ENCODE measurements at regions not wholly inside any gene's neighbourhood (a gene's known extent, or its start where the extent isn't known, plus 50 kb on each side); places are given as distances from the start of the nearest gene placed in this dataset.

GRCh38 chr10:78973901-78974616 lies 94.7 kb upstream of the ZMIZ1 start:
- Histone ChIP-seq H3K27ac (peak overlapping the region; percentile 94 to 99 (median 96)), H3K4me1 (peaks cover 12 to 45% (median 31%) of the 10 kb centered on the region in 9 donors), H3K9me3 (no peaks in the 10 kb centered on the region), H3K36me3 (no peaks in the 10 kb centered on the region), H3K4me3 (peak overlapping the region; percentile 15 to 60 (median 55)), H3K27me3 (no peaks in the 10 kb centered on the region)
- TF ChIP-seq CTCF (IDR thresholded peaks at IDR 0.05) = peak in 5 of 9 donors; percentile 24 to 48 (median 31)
- intact Hi-C loops (cut with DNase I) = loop anchor here in 9 of 10 donors (1.0 to 10.0 kb wide), 9 partner anchors 91 to 223 kb away; partner anchors contain the start of gene ZMIZ1 (in 5 of the 9)
- peak; percentile 17 to 67 (median 52) for ATAC-seq
- WGBS, 2 donors = 1 to 2% methylated on average over 41 to 42 of the region's 42 CpGs
- DNase-seq = peak; percentile 79 to 87

DNA sequence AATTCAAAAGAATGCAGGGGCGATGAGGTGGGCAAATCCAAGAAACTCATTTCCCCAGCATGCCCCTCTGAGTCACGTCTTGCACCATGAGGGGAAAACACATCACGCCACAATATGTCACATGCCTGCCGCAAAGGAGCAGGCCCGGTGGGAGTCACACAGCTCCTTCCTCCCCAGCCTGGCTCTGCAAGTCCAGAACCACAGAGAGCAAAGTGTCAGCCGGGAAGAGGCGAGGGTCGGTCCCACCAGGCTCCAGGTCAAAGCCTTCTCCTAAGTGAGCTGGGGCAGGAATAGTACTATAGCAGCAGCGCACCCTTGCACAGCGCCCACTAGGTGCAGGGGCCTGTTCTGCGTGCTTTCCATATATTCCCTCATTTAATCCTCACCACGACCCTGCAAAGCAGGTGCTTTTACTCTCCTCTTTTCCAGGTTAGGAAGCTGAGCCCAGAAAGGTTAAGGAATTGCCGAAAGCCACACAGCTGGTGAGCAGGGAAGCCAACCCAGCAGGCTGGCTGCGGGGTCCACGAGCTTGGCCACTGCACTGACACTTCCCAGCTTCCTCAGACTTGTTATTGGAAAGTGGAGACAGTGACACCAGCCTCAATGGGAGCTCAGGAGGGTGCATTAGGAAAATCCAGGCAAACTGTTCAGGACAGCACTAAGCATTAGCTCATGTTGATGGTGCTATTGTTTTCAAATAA lies 94.0 kb upstream of the ZMIZ1 start:
- Histone ChIP-seq H3K27me3 (no peaks in the 10 kb centered on the region), H3K4me3 (peak overlapping the region in 7 of 10 donors; percentile 49 to 60 (median 57)), H3K9me3 (no peaks in the 10 kb centered on the region), H3K27ac (peak overlapping the region; percentile 94 to 99 (median 96)), H3K4me1 (peaks cover 12 to 46% (median 31%) of the 10 kb centered on the region in 9 donors), H3K36me3 (no peaks in the 10 kb centered on the region)
- DNase-seq (peak; percentile 45 to 59), ATAC-seq (peak in 5 of 8 donors; percentile 5 to 24 (median 18))
- peak; percentile 24 to 63 (median 51) for TF ChIP-seq CTCF (IDR thresholded peaks at IDR 0.05)
- 45 to 50% methylated on average over 15 of the region's 15 CpGs for WGBS, 2 donors
- intact Hi-C loops (cut with DNase I) = loop anchor here in 8 of 10 donors (1.0 to 10.0 kb wide), 9 partner anchors 90 to 223 kb away; partner anchors contain the start of gene ZMIZ1 (in 4 of the 8)

- intact Hi-C loops (cut with DNase I) = loop anchor here in 5 of 10 donors (2.0 to 10.0 kb wide), 6 partner anchors 89 to 219 kb away; partner anchors contain the start of gene ZMIZ1 (in 1 of the 5)
- no peak for ATAC-seq
- H3K4me3 ChIP-seq = no peak overlapping the region
- H3K27me3 ChIP-seq = no peaks in the 10 kb centered on the region
- H3K9me3 ChIP-seq = no peaks in the 10 kb centered on the region
- 98 to 99% methylated on average over 5 of the region's 5 CpGs for WGBS, 2 donors
- no peak for DNase-seq
- peaks cover 12 to 53% (median 31%) of the 10 kb centered on the region in 9 donors for H3K4me1 ChIP-seq
- no peak overlapping the region for H3K27ac ChIP-seq
- no peaks in the 10 kb centered on the region for H3K36me3 ChIP-seq
- TF ChIP-seq CTCF (IDR thresholded peaks at IDR 0.05) = no peak
Observed at GRCh38 chr10:78975926-78976325, 92.8 kb upstream of the ZMIZ1 start.
